Lung (tissue), 11 donors: ENCODE measurements at regions not wholly inside any gene's neighbourhood (a gene's known extent, or its start where the extent isn't known, plus 50 kb on each side); places are given as distances from the start of the nearest gene placed in this dataset.
A peak's percentile ranks its signal among the peaks of the same experiment; 100 is the strongest.

ENCODE experiments used
- ATAC-seq: fragments of 200-7000 bp; cut with Tn5 transposase; one replicate; pipeline ENCODE4 v1.9.1; 2020; ENCODE audit warnings: moderate number of reproducible peaks; ENCODE audit not compliant: insufficient read depth, low FRiP score
- DNase-seq, 3 donors: peaks; one replicate each; pipeline ENCODE4 v3.0.0-alpha.2; 2013 to 2017
- H3K27ac ChIP-seq, 2 donors: one replicate each; pipeline ENCODE4 v1.5.1; 2013; ENCODE audit warnings: mild to moderate bottlenecking in 2 of 2, moderate library complexity in 2 of 2, control low read depth in 1 of 2, inconsistent platforms in 1 of 2, low read depth in 1 of 2, low read length in 1 of 2
- H3K27me3 ChIP-seq, 3 donors: one replicate each; pipeline ENCODE4 v1.5.1; 2013; ENCODE audit warnings: low read length in 2 of 3; ENCODE audit not compliant: control insufficient read depth in 3 of 3, insufficient read depth in 3 of 3
- H3K36me3 ChIP-seq, 4 donors: one replicate each; pipeline ENCODE4 v1.5.1; 2013; ENCODE audit warnings: low read length in 4 of 4, mild to moderate bottlenecking in 1 of 4, moderate library complexity in 1 of 4; ENCODE audit not compliant: control insufficient read depth in 4 of 4, insufficient read depth in 4 of 4
- H3K4me1 ChIP-seq, 5 donors: one replicate each; pipeline ENCODE4 v1.5.1; 2013; ENCODE audit warnings: low read length in 5 of 5, mild to moderate bottlenecking in 2 of 5, moderate library complexity in 1 of 5; ENCODE audit not compliant: control insufficient read depth in 5 of 5, insufficient read depth in 5 of 5
- H3K4me3 ChIP-seq: one replicate; pipeline ENCODE4 v1.5.1; 2013; ENCODE audit warnings: mild to moderate bottlenecking, control low read depth, moderate library complexity
- H3K9ac ChIP-seq, 2 donors: one replicate each; pipeline ENCODE4 v1.5.1; 2013; ENCODE audit warnings: low read length in 2 of 2, control low read depth in 1 of 2; ENCODE audit not compliant: insufficient read depth in 1 of 2
- H3K9me3 ChIP-seq, 4 donors: one replicate each; pipeline ENCODE4 v1.5.1; 2013; ENCODE audit warnings: low read length in 3 of 4, mild to moderate bottlenecking in 1 of 4, moderate library complexity in 1 of 4; ENCODE audit not compliant: control insufficient read depth in 4 of 4, insufficient read depth in 3 of 4
- WGBS, 2 donors: extraction: QIAGEN DNeasy Blood & Tissue Kit; methylation state at CpG; one replicate each; pipeline ENCODE4 v1.1.7; 2013; 5-methylcytosine and 5-hydroxymethylcytosine counted together
- TF ChIP-seq, protein P1 (sequence below): IDR thresholded peaks from 2 replicates; pipeline ENCODE4 v1.5.1; 2012; ENCODE audit warnings: mild to moderate bottlenecking; ENCODE audit errors: control extremely low read depth, extremely low read depth
- donor health status: control.
- donor health status: control.
- donor health status: Bipolar disorder and iron deficiency.
- donor health status: healthy.
- donor health status: DM: yes; HTN: yes; CAD: no.

DNA sequence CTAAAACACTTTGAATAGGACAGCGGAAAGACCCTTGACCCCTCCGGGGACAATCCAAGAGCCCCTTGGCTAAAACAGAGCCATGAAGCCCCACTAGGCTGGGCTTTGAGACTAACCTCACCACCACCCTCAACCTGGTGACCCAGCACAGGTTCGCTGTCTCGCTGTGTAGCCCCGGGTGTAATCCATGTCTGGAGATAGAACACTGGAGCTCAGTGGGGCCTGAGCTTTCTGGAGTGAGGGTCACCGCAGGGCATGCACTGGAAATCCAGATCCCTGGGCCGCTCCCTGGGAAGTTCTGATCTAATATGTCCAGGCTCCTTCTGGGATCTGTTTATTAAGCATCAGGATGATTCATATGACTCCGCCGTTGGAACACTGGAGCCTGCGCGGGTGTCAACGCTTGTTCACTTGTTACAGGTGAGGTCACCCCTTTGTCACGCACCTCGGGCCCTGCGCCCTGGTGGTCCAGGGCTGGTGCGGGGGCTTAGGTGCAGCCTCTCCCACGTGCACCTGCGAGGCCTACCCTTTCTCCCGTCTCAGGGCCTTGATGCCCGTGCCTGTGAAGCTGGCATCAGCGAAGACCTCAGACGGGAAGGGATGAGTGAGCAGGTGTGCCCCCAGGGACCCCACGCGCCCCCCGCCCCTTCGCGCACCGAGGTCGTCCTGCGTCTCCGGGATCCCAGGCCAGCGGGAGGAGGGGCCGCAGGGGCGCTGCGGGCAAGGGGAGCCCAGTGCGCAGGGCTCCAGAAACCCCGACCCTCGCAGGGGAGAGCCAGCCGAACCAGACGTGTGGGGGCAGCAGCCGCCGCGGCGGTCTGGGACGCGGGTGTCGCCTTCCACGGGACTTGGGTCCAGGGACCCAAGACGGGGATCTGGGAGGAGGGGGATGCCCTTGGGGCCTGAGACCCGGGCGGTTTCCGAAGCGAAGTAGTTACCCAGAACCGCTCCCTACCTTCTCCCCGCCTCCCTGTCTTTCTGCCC is 224.1 kb upstream of the FOXF1 start:
- H3K4me1 ChIP-seq = peaks cover 0 to 7% (median 0%) of the 10 kb centered on the region in 5 donors
- peaks cover 4 to 73% (median 16%) of the 10 kb centered on the region in 3 donors for H3K27me3 ChIP-seq
- no peaks in the 10 kb centered on the region for H3K36me3 ChIP-seq
- H3K27ac ChIP-seq = no peak overlapping the region
- no peak overlapping the region for H3K4me3 ChIP-seq
- DNase-seq (no peak), ATAC-seq (no peak)
- WGBS, 2 donors = 15 to 21% methylated on average over 48 to 55 of the region's 55 CpGs
- H3K9ac ChIP-seq = no peak overlapping the region
- TF ChIP-seq, protein P1, sequence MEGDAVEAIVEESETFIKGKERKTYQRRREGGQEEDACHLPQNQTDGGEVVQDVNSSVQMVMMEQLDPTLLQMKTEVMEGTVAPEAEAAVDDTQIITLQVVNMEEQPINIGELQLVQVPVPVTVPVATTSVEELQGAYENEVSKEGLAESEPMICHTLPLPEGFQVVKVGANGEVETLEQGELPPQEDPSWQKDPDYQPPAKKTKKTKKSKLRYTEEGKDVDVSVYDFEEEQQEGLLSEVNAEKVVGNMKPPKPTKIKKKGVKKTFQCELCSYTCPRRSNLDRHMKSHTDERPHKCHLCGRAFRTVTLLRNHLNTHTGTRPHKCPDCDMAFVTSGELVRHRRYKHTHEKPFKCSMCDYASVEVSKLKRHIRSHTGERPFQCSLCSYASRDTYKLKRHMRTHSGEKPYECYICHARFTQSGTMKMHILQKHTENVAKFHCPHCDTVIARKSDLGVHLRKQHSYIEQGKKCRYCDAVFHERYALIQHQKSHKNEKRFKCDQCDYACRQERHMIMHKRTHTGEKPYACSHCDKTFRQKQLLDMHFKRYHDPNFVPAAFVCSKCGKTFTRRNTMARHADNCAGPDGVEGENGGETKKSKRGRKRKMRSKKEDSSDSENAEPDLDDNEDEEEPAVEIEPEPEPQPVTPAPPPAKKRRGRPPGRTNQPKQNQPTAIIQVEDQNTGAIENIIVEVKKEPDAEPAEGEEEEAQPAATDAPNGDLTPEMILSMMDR = no peak
- H3K9me3 ChIP-seq = no peaks in the 10 kb centered on the region

DNA sequence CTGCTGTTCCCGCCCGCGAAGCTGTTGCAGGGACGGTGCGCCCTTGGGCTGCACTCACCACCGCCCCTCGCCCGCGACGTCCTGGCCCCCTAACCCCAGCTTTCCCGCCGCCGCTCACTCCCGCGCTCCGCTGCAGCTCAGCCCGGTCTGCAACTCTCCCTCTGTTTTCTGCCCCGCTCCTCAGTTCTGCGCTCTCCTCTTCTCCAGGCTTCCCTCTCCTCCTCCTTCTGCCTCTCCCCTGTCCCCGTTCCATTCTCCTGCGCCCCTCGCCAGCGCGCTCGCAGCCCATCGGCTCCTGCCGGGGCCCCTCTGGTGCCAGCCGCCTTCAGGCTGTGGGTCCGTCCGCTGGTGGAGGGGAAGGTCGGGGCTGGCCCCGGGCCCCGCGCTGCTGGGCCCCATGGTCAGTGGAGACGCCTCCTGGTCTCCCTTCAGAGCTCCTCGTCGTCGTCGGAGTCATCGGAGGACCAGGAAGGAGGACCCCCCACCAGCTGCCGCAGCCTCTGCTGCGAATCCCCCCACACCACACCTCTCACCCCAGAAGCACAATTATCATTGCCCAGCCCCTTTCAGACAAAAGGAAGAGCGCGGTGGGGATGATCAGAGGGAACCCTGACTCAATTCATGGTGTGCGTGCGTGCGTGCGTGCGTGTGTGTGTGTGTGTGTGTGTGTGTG is 223.2 kb upstream of the FOXF1 start:
- Histone ChIP-seq H3K9me3 (no peaks in the 10 kb centered on the region), H3K9ac (no peak overlapping the region), H3K4me3 (peak overlapping the region; percentile 12), H3K4me1 (peaks cover 0 to 5% (median 0%) of the 10 kb centered on the region in 5 donors), H3K36me3 (no peaks in the 10 kb centered on the region), H3K27ac (no peak overlapping the region), H3K27me3 (peaks cover 4 to 74% (median 16%) of the 10 kb centered on the region in 3 donors)
- ATAC-seq = no peak
- TF ChIP-seq, protein P1 = no peak
- peak in 1 of 3 donors; percentile 41 for DNase-seq
- 6% methylated on average over 47 to 49 of the region's 49 CpGs for WGBS, 2 donors

DNA sequence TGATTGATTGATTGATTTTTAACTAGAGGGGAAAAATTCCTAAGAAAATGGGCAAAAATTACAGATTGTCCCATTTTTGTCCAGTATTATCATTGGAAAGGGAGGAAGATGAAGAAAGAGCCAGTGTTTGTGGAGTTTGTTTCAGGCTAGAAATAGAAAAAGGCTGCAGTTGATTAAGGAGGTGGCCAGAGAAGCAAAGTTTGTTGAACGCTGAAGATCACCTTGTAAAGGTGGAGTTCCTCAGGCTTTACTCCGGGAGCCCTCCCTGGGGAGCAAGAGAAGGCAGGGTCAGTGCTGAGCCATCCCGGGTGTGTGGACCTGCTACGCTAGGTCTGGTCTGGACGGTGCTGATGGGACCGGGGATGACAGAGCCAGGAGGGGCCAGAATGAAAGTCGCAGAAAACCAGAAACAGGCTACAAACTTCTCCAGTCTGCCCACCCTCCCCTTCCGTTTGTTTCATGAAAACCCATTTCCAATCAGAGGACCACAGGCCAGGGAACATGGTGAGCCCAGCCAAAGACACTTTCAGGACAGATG is 222.6 kb upstream of the FOXF1 start:
- Histone ChIP-seq H3K4me1 (peaks cover 0 to 11% (median 0%) of the 10 kb centered on the region in 5 donors), H3K4me3 (no peak overlapping the region), H3K36me3 (no peaks in the 10 kb centered on the region), H3K9me3 (no peaks in the 10 kb centered on the region), H3K9ac (no peak overlapping the region), H3K27me3 (peaks cover 4 to 77% (median 16%) of the 10 kb centered on the region in 3 donors), H3K27ac (no peak overlapping the region)
- TF ChIP-seq, protein P1 = no peak
- 21 to 46% methylated on average over 8 of the region's 8 CpGs for WGBS, 2 donors
- no peak for ATAC-seq
- no peak for DNase-seq
